ENCODE measurements at regions not wholly inside any gene's neighbourhood (a gene's known extent, or its start where the extent isn't known, plus 50 kb on each side); places are given as distances from the start of the nearest gene placed in this dataset.

GRCh38 chr11:97349201-97349600, 959.4 kb downstream of the JRKL start:
- DNase-seq: no peak

DNA sequence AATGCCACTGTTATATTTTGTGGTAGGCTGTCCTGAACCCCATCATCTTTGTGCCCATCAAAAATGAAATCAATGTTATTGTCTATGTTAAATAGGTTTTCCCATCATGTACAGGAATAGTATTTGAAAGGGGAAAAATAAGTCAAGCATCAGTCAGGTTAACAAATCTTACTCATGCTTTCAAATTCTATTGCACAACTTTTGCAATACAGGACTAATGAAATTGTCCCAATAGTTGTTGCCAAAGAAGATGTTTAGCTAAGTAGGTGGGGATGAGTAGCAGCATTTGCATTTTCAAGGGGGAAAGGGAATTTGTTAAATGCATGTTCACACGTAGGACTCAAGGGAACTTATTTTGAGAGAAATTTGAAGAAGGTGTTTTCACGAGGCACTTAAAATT, 962.1 kb downstream of the JRKL start:
- DNase-seq: no peak

- DNase-seq: no peak
These were observed 964.2 kb downstream of the JRKL start for GRCh38 chr11:97354026-97354425.

GRCh38 chr11:97354576-97354975, 964.8 kb downstream of the JRKL start:
- DNase-seq: no peak

GRCh38 chr11:97355230-97355629, 965.4 kb downstream of the JRKL start:
- DNase-seq: no peak

- peak; percentile 30 to 37 for DNase-seq
These were observed 966.3 kb downstream of the JRKL start for GRCh38 chr11:97356144-97356543.

GRCh38 chr11:97359016-97359415, 969.2 kb downstream of the JRKL start:
- no peak for DNase-seq

DNA sequence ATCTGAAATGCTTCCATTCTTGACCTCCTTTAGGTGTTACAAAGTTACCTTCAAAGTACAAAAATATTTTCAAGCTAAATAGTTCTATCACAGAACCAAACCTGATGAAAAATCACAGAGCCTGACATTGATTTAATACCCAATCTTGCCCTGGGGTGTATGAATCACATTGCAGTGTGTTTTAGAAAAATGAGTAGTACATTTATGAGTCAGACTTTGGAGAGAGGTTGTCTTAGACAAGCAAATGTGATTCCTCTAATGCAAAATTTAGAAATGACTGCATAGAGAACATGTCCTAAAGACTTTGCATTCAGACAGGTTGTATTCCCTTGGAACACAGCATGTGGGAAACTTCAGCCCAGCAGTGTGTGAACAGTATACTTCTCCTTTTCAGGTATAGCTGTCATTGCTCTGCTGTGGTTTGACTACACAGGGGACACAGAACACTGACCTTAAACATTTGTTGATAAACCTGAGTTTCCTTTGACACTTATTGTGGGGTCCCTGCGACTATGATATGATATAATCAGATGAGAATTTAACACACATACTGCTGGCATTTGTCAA, 972.1 kb downstream of the JRKL start:
- no peak for DNase-seq

DNA sequence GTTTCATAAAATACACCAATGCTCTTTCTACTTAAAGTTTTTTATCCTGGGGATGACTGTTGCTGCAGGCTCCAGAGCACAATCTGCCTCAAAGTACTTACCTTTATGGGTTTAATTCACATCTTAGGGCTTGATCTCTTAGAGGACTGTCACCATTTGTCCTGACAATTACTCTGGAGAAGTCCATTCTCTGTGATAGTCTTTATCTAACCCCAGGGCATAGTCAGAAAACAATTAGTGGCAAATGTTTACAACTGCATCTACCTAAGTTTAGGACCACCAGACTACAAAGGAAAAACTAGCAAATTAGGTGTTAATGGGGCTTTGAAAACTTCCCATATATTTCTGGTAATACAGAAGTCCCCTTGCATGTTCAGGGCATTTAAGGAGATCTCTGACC, 973.5 kb downstream of the JRKL start:
- DNase-seq: no peak

- DNase-seq: no peak
These were observed 974.2 kb downstream of the JRKL start for GRCh38 chr11:97364047-97364446.

DNA sequence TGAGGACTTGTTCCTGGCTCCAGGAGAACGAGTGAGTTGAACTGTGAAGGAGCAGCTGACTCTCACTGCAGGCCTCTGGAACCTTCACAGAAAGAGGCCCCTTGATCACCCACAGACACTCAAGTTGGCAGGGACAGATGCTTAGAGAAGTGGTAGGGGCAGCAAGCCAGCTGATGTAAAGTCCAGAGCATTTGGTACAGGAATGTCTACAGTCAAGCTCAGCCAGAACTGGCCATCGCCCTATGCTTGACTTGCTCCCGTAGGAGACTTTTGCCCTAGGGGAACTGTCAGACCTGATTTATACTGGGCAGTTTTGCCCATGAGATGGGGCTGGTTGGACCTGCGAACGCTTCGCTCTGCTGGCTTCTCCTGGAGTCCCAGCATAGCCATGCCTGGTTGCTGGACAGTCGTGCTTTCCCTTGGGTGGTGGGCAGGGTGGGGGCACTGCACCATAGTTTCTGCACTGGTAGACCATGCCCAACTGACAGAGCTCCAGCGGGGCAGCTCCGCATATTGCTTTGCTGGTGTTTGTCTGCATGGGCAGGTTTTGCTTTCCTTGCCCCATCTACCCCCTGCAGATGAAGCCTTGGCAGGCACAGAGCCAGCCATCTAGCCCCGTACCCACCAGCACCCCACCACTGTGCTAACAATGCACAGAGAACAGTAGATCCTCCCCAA, 977.7 kb downstream of the JRKL start:
- no peak for DNase-seq

- no peak for DNase-seq
These were observed 999.5 kb downstream of the JRKL start for GRCh38 chr11:97389270-97389669.

- DNase-seq: no peak
These were observed 1008.4 kb downstream of the JRKL start for GRCh38 chr11:97398246-97398645.

- DNase-seq: no peak
These were observed 1019.3 kb downstream of the JRKL start for GRCh38 chr11:97409141-97409540.

DNA sequence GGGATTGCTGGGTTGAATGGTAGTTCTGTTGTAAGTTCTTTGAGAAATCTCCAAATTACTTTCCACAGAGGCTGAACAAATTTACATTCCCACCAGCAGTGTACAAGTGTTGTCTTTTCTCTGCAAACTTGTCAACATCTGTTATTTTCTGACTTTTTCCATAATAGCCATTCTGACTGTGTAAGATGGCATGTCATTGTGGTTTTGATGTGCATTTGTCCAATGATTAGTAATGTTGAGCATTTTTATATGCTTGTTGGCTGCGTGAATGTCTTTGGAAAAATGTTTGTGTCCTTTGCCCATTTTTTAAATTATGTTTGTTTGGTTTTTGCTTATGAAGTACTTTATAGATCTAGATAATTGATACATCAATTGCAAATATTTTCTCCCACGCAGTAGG, 1025.0 kb downstream of the JRKL start:
- DNase-seq: no peak

- no peak for DNase-seq
These were observed 1029.9 kb downstream of the JRKL start for GRCh38 chr11:97419729-97420128.

GRCh38 chr11:97428247-97428790, 1038.5 kb downstream of the JRKL start:
- no peak for DNase-seq

- no peak for DNase-seq
These were observed 1041.1 kb downstream of the JRKL start for GRCh38 chr11:97430877-97431276.

- DNase-seq: no peak
These were observed 1043.1 kb downstream of the JRKL start for GRCh38 chr11:97432926-97433325.

DNA sequence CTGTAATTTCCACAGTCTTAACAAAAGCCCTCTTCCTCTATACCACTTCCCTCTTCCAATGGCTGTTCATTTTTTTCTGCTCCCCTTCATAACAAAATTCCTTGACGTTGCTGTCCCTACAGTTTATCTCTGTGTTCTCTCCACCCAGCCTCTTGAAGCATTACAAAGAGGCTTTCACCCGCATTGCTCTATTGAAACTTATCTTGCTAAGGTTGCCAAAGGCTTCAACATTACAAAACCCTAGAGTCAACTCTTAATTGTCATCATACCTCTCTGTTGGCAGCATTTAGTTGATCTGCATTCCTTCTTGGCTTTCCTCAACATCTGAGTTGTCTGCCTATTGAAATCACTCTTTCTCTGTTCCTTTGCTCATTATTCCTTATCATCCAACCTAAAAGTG, 1055.7 kb downstream of the JRKL start:
- no peak for DNase-seq

GRCh38 chr11:97451441-97451840, 1061.6 kb downstream of the JRKL start:
- DNase-seq: no peak

GRCh38 chr11:97454988-97455387, 1065.2 kb downstream of the JRKL start:
- DNase-seq: peak; percentile 51 to 63

DNA sequence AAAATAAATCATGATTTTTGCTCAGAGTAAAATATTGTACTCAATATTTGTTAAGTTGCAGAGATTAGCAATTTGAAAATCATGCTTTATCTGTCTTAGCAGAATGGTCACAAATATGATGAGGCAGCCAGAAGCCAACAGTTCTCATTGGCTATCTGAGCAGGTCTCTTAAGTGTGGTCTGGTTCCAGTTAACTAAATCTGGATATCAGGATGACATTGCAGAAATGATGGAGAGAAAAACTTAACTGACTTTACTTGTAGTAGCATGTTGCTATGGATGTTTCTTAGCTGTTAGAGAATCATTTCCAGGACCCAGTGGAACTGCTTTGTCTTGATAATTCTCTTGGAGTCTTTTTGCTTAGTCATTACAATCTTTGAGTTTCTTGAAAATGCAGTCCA, 1070.3 kb downstream of the JRKL start:
- no peak for DNase-seq

- no peak for DNase-seq
These were observed 1071.4 kb downstream of the JRKL start for GRCh38 chr11:97461044-97461880.

Measured in NCI-H526 (cell line).